Transverse colon (tissue), 4 donors: ENCODE measurements at regions not wholly inside any gene's neighbourhood (a gene's known extent, or its start where the extent isn't known, plus 50 kb on each side); places are given as distances from the start of the nearest gene placed in this dataset.

Experiments
- DNase-seq: peaks from one replicate; pipeline ENCODE4 v3.0.0-alpha.2; 2019
- H3K27ac ChIP-seq, 4 donors: fragments of 200-600 bp; sonication (generic); 2 replicates each; pipeline ENCODE4 v1.5.1; 2016 to 2018; ENCODE audit warnings: inconsistent platforms in 4 of 4
- H3K27me3 ChIP-seq: fragments of 200-600 bp; sonication (generic); 2 replicates; pipeline ENCODE4 v1.5.1; 2017; ENCODE audit warnings: inconsistent platforms
- H3K36me3 ChIP-seq, 4 donors: fragments of 200-600 bp; sonication (generic); 2 replicates each; pipeline ENCODE4 v1.5.1; 2017 to 2019; ENCODE audit warnings: inconsistent platforms in 4 of 4
- H3K4me1 ChIP-seq, 4 donors: fragments of 200-600 bp; sonication (generic); 2 replicates each; pipeline ENCODE4 v1.5.1; 2017 to 2020; ENCODE audit warnings: inconsistent platforms in 4 of 4
- H3K4me3 ChIP-seq, 4 donors: fragments of 200-600 bp; sonication (generic); 1 replicate in 1 of 4; 2 replicates in 3 of 4; pipeline versions ENCODE4 v1.5.1 to v1.6.1; 2017 to 2019; ENCODE audit warnings: inconsistent platforms in 4 of 4
- H3K9me3 ChIP-seq, 2 donors: fragments of 200-600 bp; sonication (generic); 2 replicates each; pipeline ENCODE4 v1.5.1; 2017 to 2019; ENCODE audit warnings: inconsistent platforms in 2 of 2
- CTCF ChIP-seq, 5 experiments: fragments of 200-600 bp in 3 of 5; fragments of 450-650 bp in 2 of 5; sonication (generic) in 3 of 5; IDR thresholded peaks; 1 replicate in 2 of 5; 2 replicates in 3 of 5; pipeline ENCODE4 v1.5.1; 2016 to 2017; ENCODE audit warnings: antibody characterized with exemption in 5 of 5, inconsistent platforms in 3 of 5, mild to moderate bottlenecking in 2 of 5, moderate library complexity in 1 of 5
- EP300 ChIP-seq: sonication (generic); formaldehyde crosslinking; IDR thresholded peaks from one replicate; pipeline ENCODE4 v1.6.1; 2017; ENCODE audit warnings: antibody characterized with exemption, low read depth
- POLR2A ChIP-seq: fragments of 450-650 bp; IDR thresholded peaks from one replicate; pipeline ENCODE4 v1.6.1; 2016; ENCODE audit warnings: antibody characterized with exemption, mild to moderate bottlenecking, moderate library complexity
- POLR2AphosphoS5 ChIP-seq, 3 donors: sonication (generic); formaldehyde crosslinking; IDR thresholded peaks; one replicate each; pipeline ENCODE4 v1.6.1; 2016; ENCODE audit warnings: antibody characterized with exemption in 3 of 3
- WGBS, 2 donors: methylation state at CpG; one replicate each; pipeline ENCODE4 v1.1.5; 2018; ENCODE audit warnings: low coverage in 1 of 2; 5-methylcytosine and 5-hydroxymethylcytosine counted together
- in situ Hi-C, 4 donors: fragments of 200-750 bp; cut with MboI; loops; one replicate each; pipeline versions ENCODE4 v1.15.0 to v1.15.1; 2017; ENCODE audit warnings: low sequenced_read_pairs in 3 of 4, low pct_ligation_motif_present in 1 of 4, low pct_unique_long_range_greater_than_20kb in 1 of 4
- intact Hi-C: fragments of 100-400 bp; cut with DNase I; formaldehyde crosslinking; loops from one replicate; pipeline ENCODE4 v1.15.1; 2023; ENCODE audit warnings: low total_unique reads

- Histone ChIP-seq H3K27ac (no peak overlapping the region), H3K4me1 (no peaks in the 10 kb centered on the region), H3K27me3 (no peaks in the 10 kb centered on the region), H3K9me3 (no peaks in the 10 kb centered on the region), H3K36me3 (no peaks in the 10 kb centered on the region), H3K4me3 (no peak overlapping the region)
- in situ Hi-C loops (no loop called here), intact Hi-C loops (no loop called here)
- DNase-seq = no peak
- WGBS, 2 donors = 68 to 87% methylated on average over 6 to 9 of the region's 9 CpGs
- TF ChIP-seq POLR2A (no peak), POLR2AphosphoS5 (IDR thresholded peaks at IDR 0.05) (no peak), EP300 (no peak), CTCF (IDR thresholded peaks at IDR 0.05) (no peak)
These were observed 183.5 kb upstream of the AFDN start for GRCh38 chr6:167643223-167643622.

GRCh38 chr6:167643716-167644115 is 183.0 kb upstream of the AFDN start:
- no peaks in the 10 kb centered on the region for H3K4me1 ChIP-seq
- no peak overlapping the region for H3K27ac ChIP-seq
- no peak overlapping the region for H3K4me3 ChIP-seq
- DNase-seq = no peak
- in situ Hi-C loops (no loop called here), intact Hi-C loops (no loop called here)
- no peaks in the 10 kb centered on the region for H3K27me3 ChIP-seq
- 90% methylated on average over 11 of the region's 11 CpGs; no CpG with 5 or more reads in 1 of the 2 donors for WGBS, 2 donors
- H3K36me3 ChIP-seq = no peaks in the 10 kb centered on the region
- no peaks in the 10 kb centered on the region for H3K9me3 ChIP-seq
- TF ChIP-seq EP300 = no peak
- TF ChIP-seq POLR2A = no peak
- TF ChIP-seq POLR2AphosphoS5 (IDR thresholded peaks at IDR 0.05) = no peak
- TF ChIP-seq CTCF (IDR thresholded peaks at IDR 0.05) = no peak

GRCh38 chr6:167644412-167645132 is 182.1 kb upstream of the AFDN start:
- in situ Hi-C loops (no loop called here), intact Hi-C loops (no loop called here)
- DNase-seq = no peak
- H3K4me1 ChIP-seq = no peaks in the 10 kb centered on the region
- H3K4me3 ChIP-seq = no peak overlapping the region
- 75% methylated on average over 7 to 20 of the region's 21 CpGs for WGBS, 2 donors
- H3K27ac ChIP-seq = no peak overlapping the region
- no peaks in the 10 kb centered on the region for H3K9me3 ChIP-seq
- TF ChIP-seq POLR2AphosphoS5 (IDR thresholded peaks at IDR 0.05) (no peak), CTCF (IDR thresholded peaks at IDR 0.05) (no peak), POLR2A (no peak), EP300 (no peak)
- no peaks in the 10 kb centered on the region for H3K27me3 ChIP-seq
- H3K36me3 ChIP-seq = no peaks in the 10 kb centered on the region

GRCh38 chr6:167645368-167645767 is 181.3 kb upstream of the AFDN start:
- Histone ChIP-seq H3K36me3 (no peaks in the 10 kb centered on the region), H3K4me1 (no peaks in the 10 kb centered on the region), H3K27ac (no peak overlapping the region), H3K27me3 (no peaks in the 10 kb centered on the region), H3K9me3 (no peaks in the 10 kb centered on the region), H3K4me3 (no peak overlapping the region)
- in situ Hi-C loops (no loop called here), intact Hi-C loops (no loop called here)
- WGBS, 2 donors = 72 to 80% methylated on average over 8 of the region's 8 CpGs
- TF ChIP-seq POLR2AphosphoS5 (IDR thresholded peaks at IDR 0.05) = no peak
- no peak for TF ChIP-seq POLR2A
- no peak for DNase-seq

- intact Hi-C loops = no loop called here
- DNase-seq = no peak
- 75 to 81% methylated on average over 2 to 4 of the region's 4 CpGs for WGBS, 2 donors
- Histone ChIP-seq H3K27ac (no peak overlapping the region), H3K27me3 (no peaks in the 10 kb centered on the region), H3K4me3 (no peak overlapping the region), H3K4me1 (no peaks in the 10 kb centered on the region), H3K36me3 (no peaks in the 10 kb centered on the region), H3K9me3 (no peaks in the 10 kb centered on the region)
- in situ Hi-C loops = no loop called here
- no peak for TF ChIP-seq POLR2AphosphoS5 (IDR thresholded peaks at IDR 0.05)
- TF ChIP-seq POLR2A = no peak
- TF ChIP-seq EP300 = no peak
- TF ChIP-seq CTCF (IDR thresholded peaks at IDR 0.05) = no peak
These were observed 179.4 kb upstream of the AFDN start for GRCh38 chr6:167647306-167647705.
